Hindlimb muscle (tissue), 1 donor: ENCODE measurements at regions not wholly inside any gene's neighbourhood (a gene's known extent, or its start where the extent isn't known, plus 50 kb on each side); places are given as distances from the start of the nearest gene placed in this dataset.
"Not testable (repeated sequence)": the region's sequence is repeated elsewhere in the genome, so short reads cannot be mapped to it uniquely, and the experiment has no call there.

Source experiments
- DNase-seq: peaks from one replicate; pipeline ENCODE4 v3.0.0-alpha.2; 2013

DNA sequence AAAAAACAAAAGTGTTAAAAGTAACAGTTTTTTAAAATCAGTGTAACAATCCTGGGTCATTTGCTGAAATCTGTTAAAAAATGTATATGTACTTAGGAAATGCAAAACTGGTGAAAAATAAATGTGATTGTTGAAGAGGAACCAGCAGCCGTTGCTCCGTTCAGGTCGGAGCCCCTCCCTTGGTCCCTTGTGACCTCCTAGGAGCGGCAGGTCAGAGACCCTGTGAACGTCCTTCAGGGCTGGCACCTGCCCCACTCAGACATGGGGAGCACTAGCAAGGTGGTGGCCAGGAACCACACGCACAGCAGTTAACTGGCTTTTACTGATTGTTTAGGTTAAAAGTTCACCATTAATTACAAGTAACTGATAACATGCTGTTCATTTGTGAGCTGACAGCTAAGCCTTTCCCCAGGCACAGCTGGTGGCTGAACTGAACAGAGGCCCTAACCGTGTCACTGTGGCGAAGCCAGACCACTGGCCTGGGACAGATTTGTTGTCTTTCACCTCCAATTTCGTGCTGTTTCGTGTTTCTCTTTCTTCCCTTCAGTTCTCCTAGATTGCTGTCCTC is 159.2 kb upstream of the ALKAL2 start:
- DNase-seq = no peak

DNA sequence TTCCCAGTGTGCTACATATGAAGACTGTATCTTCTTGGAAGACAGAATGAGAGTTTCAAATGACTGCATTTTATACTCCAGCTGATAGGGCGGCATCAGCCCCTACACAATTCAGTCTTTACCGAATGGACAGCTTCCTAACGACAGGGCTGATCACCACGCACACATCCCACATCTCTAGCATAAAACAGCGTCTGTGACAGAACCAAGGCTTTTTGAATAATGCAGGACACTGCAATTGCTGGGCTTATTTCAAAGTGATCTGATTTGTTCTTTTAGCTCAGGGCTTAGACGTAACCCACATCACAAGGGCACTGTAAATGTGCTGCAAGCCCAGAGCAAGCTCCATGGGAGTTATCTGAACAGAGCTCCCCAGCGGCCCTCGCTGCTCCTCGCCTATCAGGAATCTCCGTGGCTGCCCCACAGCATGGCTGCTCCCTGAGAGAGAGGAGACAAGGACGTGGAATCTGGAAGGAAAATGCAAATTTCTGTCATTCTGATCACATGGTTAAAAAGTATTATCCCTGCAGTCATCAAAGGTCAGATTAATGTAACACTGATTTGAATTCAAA is 158.5 kb upstream of the ALKAL2 start:
- no peak for DNase-seq

- no peak for DNase-seq
Observed at GRCh38 chr2:445896-446295, 158.0 kb upstream of the ALKAL2 start.

- DNase-seq = no peak
Observed at GRCh38 chr2:444937-445884, 157.3 kb upstream of the ALKAL2 start.

DNA sequence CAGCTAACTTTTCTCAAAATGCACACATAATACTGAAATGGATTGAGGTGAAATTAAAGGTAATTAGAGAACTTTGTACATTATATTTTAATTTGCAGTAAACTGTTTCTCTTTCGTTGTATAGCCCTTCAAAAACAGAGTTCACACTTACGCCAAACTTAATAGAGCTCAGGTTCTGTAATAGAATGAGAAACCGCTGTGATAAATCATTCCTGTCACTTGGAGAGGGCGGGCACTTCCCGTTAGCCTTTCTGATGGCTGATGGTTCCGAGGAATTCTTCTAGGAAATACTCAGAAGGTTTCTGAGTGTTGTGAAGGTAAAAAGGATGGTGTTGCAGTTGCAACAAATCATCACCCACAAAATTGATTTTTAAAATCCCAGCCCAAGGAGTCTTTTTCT is 155.8 kb upstream of the ALKAL2 start:
- no peak for DNase-seq

- DNase-seq = no peak
Observed at GRCh38 chr2:443216-443615, 155.3 kb upstream of the ALKAL2 start.

DNA sequence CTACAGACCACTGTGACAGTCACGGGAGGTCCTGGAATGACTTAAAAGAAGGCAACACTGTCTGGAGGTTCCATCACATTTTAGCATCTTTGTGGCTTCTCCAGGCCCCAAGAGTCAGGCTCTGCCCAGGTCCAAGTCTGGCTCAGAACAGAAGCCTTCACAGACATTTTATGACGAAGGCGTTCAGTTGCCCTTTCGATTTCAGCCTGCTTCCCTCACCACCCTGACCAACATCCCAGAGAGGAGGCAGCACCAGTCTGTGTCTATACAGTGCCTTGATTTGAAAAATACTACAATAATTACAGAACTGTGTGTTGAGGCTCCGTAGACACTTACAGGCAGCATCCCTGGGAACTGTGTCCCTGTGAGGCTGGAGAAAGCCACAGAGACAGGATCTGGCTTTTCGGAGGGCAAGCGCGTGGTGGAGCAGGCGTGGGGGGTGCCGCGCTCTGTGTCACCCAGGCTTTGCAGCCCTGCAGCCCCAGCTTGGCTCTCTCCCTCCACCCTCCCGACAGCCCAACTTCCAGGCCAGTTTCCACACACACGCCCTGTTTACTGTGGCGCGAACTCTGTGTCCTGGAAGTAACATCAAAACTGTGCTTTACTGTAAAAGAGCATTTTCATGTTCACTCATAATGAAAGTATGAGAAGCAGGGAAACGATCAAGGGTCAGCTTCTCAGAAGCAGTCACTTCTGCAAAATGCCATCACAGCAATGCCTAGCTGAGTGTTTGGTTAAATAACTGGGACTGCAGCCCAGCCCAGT is 153.5 kb upstream of the ALKAL2 start:
- DNase-seq = no peak

DNA sequence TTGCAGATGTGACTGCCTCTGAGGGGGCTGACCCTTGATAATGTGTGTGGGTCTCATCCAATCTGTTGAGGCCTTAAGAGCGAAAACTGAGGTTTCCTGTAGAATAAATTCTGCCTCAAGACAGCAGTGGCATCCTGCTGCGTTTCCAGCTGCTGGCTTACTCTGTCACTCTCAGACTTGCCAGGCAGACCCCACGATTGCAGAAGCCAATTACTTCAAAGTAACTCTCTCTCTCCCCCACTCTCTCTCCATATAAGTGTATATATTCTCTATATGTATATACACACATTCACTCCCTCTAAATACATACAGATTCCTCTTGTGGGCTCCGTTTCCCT is 152.5 kb upstream of the ALKAL2 start:
- DNase-seq = no peak

- DNase-seq = no peak
Observed at GRCh38 chr2:439556-440402, 151.9 kb upstream of the ALKAL2 start.

DNA sequence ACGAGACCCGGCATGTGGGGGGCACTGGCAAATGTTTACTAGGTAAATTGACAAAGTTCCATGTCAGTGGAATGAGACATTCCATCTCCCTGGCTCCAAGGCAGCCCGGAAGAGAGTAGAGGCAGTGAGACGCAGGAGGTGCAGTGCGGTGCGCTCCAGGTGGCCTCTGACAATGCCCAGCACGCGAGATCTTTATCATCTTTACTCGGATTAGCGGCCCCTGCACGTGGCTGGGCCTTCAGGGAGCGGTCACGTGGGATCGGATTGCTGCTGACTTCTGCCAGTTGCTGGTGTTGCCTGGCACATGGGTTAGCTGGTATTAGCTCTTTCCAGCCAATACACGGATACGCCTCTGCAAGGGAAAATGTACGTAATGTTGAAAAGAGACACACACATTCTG is 151.2 kb upstream of the ALKAL2 start:
- no peak for DNase-seq

GRCh38 chr2:437756-438393 is 150.0 kb upstream of the ALKAL2 start:
- no peak for DNase-seq

DNA sequence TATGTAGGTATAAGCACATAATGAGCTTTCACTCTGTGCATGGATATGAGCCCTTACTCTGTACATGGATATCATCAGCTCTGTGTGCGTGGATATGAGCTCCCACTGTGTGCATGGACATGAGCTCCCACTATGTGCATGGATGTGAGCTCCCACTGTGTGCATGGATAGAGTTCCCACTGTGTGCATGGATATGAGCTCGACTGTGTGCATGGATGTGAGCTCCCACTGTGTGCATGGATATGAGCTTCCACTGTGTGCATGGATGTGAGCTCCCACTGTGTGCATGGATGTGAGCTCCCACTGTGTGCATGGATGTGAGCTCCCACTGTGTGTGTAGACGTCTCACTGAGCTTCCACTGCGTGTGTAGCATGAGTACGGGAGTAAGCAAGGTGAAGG is 149.3 kb upstream of the ALKAL2 start:
- DNase-seq = no peak

DNA sequence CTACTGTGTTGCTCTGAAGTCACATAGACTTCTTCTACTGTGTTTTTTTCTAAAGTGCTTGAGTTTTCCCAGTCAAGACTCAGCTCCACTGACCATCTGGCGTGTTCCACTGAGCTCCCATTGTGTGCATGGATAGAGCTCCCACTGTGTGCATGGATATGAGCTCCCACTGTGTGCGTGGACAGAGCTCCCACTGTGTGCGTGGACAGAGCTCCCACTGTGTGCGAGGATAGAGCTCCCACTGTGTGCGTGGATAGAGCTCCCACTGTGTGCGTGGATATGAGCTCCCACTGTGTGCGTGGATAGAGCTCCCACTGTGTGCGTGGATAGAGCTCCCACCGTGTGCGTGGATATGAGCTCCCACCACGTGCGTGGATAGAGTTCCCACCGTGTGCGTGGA is 148.3 kb upstream of the ALKAL2 start:
- DNase-seq = no peak

DNA sequence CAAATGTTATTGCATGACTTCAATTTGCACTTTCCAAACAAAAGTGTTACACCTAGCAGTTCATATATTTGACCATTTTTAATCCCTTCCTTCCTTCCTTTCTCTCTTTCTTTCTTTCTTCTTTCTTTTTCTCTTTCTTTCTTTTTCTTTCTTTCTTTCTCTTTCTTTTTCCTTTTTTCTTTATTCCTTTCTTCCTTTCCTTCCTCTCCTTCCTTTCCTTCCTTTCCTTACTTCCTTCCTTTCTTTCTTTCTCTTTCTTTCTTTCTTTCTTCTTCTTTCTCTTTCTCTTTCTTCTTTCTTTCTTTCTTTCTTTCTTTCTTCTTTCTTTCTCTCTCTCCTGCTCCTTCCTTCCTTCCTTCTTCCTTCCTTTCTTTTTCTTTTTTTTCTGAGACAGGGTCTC is 146.7 kb upstream of the ALKAL2 start:
- DNase-seq = no peak

DNA sequence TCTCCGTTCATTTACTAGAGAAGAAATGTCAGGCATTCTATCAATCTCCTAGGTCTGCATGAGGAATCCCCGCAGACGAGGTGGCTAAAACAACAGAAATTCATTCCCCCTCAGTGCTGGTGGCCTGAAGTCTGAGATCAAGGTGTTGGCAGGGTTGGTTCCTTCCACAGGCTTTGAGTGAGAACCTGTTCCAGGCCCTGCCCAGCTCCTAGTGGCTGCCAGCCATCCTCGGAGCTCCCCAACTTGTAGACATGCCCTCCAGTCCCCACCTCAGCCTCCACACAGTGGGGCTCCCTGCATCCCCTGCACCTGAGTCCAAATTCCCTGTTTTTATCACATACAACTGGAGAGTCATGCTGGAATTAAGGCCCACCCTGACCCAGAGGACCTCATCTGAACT is 145.3 kb upstream of the ALKAL2 start:
- no peak for DNase-seq

- no peak for DNase-seq
Observed at GRCh38 chr2:430291-431040, 142.6 kb upstream of the ALKAL2 start.

DNA sequence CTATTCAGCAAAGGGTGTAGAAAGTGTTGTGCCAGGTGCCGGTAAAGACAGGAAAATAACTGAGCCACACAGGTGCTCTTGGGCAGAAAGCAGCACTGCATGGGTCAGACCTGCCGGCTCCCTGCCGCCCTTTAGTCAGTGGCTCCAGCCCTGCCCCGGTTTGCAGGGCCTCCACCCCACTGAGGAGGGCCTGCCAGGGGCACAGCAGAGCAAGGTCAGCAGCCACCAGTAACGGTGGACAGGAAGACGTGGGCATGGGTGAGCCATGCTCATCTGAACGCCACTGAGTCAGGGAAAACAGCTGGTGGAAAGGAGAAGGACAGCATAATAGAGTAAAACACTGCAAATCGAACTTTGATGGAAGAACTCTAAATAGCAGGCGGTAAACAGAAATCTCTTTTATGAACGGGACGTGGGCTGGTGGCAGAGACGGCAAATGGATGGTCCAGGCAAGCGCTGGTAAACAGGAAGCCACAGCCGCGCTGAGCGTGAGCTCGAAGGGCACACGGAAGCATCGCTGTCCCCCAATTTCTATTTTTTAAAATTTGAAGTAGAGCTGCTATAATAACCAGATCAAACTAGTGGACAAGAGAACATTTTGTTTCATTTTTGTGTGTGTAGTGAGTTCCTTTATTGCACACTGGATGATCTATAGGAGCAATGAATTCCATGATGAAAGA is 141.8 kb upstream of the ALKAL2 start:
- DNase-seq = no peak

GRCh38 chr2:429142-429541 is 141.3 kb upstream of the ALKAL2 start:
- no peak for DNase-seq

DNA sequence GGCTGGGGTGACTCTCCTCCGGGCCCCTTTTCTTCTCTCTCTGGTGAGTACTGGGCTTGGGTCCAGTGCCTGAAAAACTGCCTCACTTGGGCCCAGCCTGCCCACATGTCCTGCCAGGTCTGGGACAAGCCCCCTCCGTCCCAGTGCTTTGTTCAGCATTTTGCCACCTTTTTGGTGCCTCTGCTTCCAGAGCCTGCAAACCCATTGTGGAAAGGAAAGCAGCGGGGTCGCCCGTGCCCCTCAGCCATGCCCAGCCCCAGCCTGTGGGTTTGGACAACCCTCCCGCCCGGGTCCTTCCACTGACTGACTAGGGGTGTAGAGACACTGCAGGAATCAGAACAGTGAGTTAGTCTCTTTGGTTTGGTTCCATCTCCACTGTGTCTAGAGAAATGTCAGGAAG is 140.7 kb upstream of the ALKAL2 start:
- no peak for DNase-seq

GRCh38 chr2:426696-427095 is 138.8 kb upstream of the ALKAL2 start:
- not testable (repeated sequence) for DNase-seq
